Hepatocyte (in vitro differentiated cells): ENCODE measurements at regions not wholly inside any gene's neighbourhood (a gene's known extent, or its start where the extent isn't known, plus 50 kb on each side); places are given as distances from the start of the nearest gene placed in this dataset.

Experiments used
- DNase-seq: peaks from one replicate; pipeline ENCODE4 v3.0.0-alpha.2; 2016; ENCODE audit warnings: low spot score
- H2AFZ ChIP-seq: fragments of 200-600 bp; sonication (generic); 2 replicates; pipeline ENCODE4 v1.6.0; 2016; ENCODE audit warnings: antibody characterized with exemption, mild to moderate bottlenecking
- H3K27ac ChIP-seq: fragments of 200-600 bp; sonication (generic); 2 replicates; pipeline ENCODE4 v1.5.1; 2016; ENCODE audit warnings: mild to moderate bottlenecking
- H3K27me3 ChIP-seq: fragments of 200-600 bp; sonication (generic); 2 replicates; pipeline ENCODE4 v1.6.1; 2016
- H3K36me3 ChIP-seq: fragments of 200-600 bp; sonication (generic); replicated peaks from 2 replicates; pipeline ENCODE4 v1.5.1; 2016; ENCODE audit warnings: low read depth; ENCODE audit not compliant: insufficient read depth
- H3K4me1 ChIP-seq: fragments of 200-600 bp; sonication (generic); 2 replicates; pipeline ENCODE4 v1.5.1; 2016; ENCODE audit warnings: mild to moderate bottlenecking, moderate library complexity; ENCODE audit not compliant: insufficient read depth
- H3K4me2 ChIP-seq: fragments of 200-600 bp; sonication (generic); 2 replicates; pipeline ENCODE4 v1.6.0; 2016
- H3K4me3 ChIP-seq: fragments of 200-600 bp; sonication (generic); 2 replicates; pipeline ENCODE4 v1.5.1; 2016; ENCODE audit warnings: mild to moderate bottlenecking
- H3K79me2 ChIP-seq: fragments of 200-600 bp; sonication (generic); 2 replicates; pipeline ENCODE4 v1.6.0; 2017; ENCODE audit warnings: mild to moderate bottlenecking
- H3K9me2 ChIP-seq: fragments of 200-600 bp; sonication (generic); replicated peaks from 2 replicates; pipeline ENCODE4 v1.6.0; 2017; ENCODE audit warnings: mild to moderate bottlenecking; ENCODE audit not compliant: insufficient read depth
- H3K9me3 ChIP-seq: fragments of 200-600 bp; sonication (generic); 2 replicates; pipeline ENCODE4 v1.5.1; 2016; ENCODE audit warnings: low read depth, mild to moderate bottlenecking
- H4K20me1 ChIP-seq: fragments of 200-600 bp; sonication (generic); 2 replicates; pipeline ENCODE4 v1.6.0; 2016; ENCODE audit warnings: mild to moderate bottlenecking; ENCODE audit not compliant: insufficient read depth, poor library complexity, severe bottlenecking
- EZH2 ChIP-seq: fragments of 200-600 bp; sonication (generic); IDR thresholded peaks from 2 replicates; pipeline ENCODE4 v1.6.1; 2016; ENCODE audit warnings: antibody characterized with exemption, mild to moderate bottlenecking, borderline replicate concordance
- EZH2phosphoT487 ChIP-seq: fragments of 200-600 bp; sonication (generic); IDR thresholded peaks from one replicate; pipeline ENCODE4 v1.6.1; 2018; ENCODE audit warnings: antibody characterized with exemption, mild to moderate bottlenecking, low read depth, moderate library complexity; ENCODE audit not compliant: unreplicated experiment, severe bottlenecking
- WGBS: methylation state at CpG from one replicate; pipeline ENCODE4 v1.1.6; 2016; ENCODE audit warnings: low lambda C conversion rate; ENCODE audit errors: missing lambda C conversion rate; 5-methylcytosine and 5-hydroxymethylcytosine counted together
- TF ChIP-seq, protein P1 (sequence below): fragments of 200-600 bp; sonication (generic); IDR thresholded peaks from 2 replicates; pipeline ENCODE4 v1.5.1; 2016; ENCODE audit warnings: antibody characterized with exemption, mild to moderate bottlenecking; ENCODE audit not compliant: poor library complexity

GRCh38 chrX:4059893-4060292 is 346.4 kb upstream of the PRKX start:
- H3K27me3 ChIP-seq, result no peaks in the 10 kb centered on the region
- WGBS, result 78% methylated on average over 2 of the region's 2 CpGs

DNA sequence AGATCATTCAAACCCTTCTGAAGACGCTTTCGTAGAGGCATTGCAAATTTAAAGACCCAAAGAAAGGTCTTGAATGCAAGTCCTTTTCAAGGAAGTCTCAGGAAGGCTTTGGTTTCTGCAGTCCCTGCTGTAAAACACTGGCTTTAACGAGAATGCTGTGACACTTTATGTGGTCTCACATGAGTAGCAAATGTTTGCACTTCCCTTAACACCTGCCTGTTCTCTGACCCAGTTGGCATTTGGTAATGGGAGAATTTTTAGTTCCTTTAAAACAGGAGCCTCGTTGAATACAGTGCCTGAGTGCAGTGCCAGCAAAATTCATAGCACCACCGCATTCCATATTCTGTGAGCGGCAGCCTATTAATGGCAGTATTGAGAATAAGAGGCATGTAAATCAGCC is 330.5 kb upstream of the PRKX start:
- H3K4me1 ChIP-seq, result no peaks in the 10 kb centered on the region
- no peak overlapping the region for H3K4me2 ChIP-seq
- WGBS, result 72% methylated on average over 6 of the region's 6 CpGs
- no peaks in the 10 kb centered on the region for H3K79me2 ChIP-seq
- H3K4me3 ChIP-seq, result no peak overlapping the region
- H3K36me3 ChIP-seq, result no peaks in the 10 kb centered on the region
- H3K9me3 ChIP-seq, result no peaks in the 10 kb centered on the region
- no peak overlapping the region for H3K27ac ChIP-seq
- DNase-seq, result no peak
- no peaks in the 10 kb centered on the region for H3K9me2 ChIP-seq
- TF ChIP-seq EZH2phosphoT487 (no peak), EZH2 (no peak)
- TF ChIP-seq, protein P1, sequence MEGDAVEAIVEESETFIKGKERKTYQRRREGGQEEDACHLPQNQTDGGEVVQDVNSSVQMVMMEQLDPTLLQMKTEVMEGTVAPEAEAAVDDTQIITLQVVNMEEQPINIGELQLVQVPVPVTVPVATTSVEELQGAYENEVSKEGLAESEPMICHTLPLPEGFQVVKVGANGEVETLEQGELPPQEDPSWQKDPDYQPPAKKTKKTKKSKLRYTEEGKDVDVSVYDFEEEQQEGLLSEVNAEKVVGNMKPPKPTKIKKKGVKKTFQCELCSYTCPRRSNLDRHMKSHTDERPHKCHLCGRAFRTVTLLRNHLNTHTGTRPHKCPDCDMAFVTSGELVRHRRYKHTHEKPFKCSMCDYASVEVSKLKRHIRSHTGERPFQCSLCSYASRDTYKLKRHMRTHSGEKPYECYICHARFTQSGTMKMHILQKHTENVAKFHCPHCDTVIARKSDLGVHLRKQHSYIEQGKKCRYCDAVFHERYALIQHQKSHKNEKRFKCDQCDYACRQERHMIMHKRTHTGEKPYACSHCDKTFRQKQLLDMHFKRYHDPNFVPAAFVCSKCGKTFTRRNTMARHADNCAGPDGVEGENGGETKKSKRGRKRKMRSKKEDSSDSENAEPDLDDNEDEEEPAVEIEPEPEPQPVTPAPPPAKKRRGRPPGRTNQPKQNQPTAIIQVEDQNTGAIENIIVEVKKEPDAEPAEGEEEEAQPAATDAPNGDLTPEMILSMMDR, result no peak
- no peak overlapping the region for H2AFZ ChIP-seq
- no peaks in the 10 kb centered on the region for H4K20me1 ChIP-seq
- no peaks in the 10 kb centered on the region for H3K27me3 ChIP-seq

More at GRCh38 chrX:4059893-4060292, 346.4 kb upstream of the PRKX start:
- DNase-seq, result no peak
- no peak for TF ChIP-seq EZH2phosphoT487
- H3K9me2 ChIP-seq, result no peaks in the 10 kb centered on the region
- H3K27ac ChIP-seq, result no peak overlapping the region
- no peak overlapping the region for H3K4me2 ChIP-seq
- H3K4me1 ChIP-seq, result no peaks in the 10 kb centered on the region
- H3K9me3 ChIP-seq, result no peaks in the 10 kb centered on the region
- H3K79me2 ChIP-seq, result no peaks in the 10 kb centered on the region
- no peak overlapping the region for H2AFZ ChIP-seq
- H3K36me3 ChIP-seq, result no peaks in the 10 kb centered on the region
- H3K4me3 ChIP-seq, result no peak overlapping the region
- H4K20me1 ChIP-seq, result no peaks in the 10 kb centered on the region

DNA sequence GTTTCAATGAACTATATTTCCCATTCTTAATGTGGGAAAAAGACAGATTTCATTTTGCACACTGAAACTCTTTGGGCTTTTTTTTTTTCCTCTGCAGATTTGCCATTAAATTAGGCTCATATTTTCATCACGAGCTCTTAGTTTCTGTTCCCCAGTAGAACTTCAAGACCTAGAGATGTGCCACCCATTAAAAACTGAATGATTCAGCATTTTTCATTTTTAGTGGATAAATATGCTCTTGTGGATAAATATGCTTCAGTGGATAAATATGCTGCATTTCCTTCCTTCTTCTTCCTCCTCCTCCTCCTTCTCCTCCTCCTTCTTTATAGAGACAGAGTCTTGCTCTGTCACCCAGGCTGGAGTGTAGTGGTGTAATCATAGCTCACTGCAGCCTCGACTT is 322.4 kb upstream of the PRKX start:
- Histone ChIP-seq H2AFZ (no peak overlapping the region), H3K4me3 (no peak overlapping the region), H3K36me3 (no peaks in the 10 kb centered on the region), H3K27me3 (no peaks in the 10 kb centered on the region), H3K79me2 (no peaks in the 10 kb centered on the region), H3K9me3 (no peaks in the 10 kb centered on the region), H3K9me2 (no peaks in the 10 kb centered on the region), H4K20me1 (no peaks in the 10 kb centered on the region), H3K4me2 (no peak overlapping the region), H3K4me1 (no peaks in the 10 kb centered on the region), H3K27ac (no peak overlapping the region)
- DNase-seq, result no peak
- 73% methylated on average over 2 of the region's 2 CpGs for WGBS
- TF ChIP-seq, protein P1, result no peak
- TF ChIP-seq EZH2, result no peak
- no peak for TF ChIP-seq EZH2phosphoT487

- 91% methylated on average over 7 of the region's 7 CpGs for whole genome bisulfite sequencing
- Histone ChIP-seq H3K9me3 (no peaks in the 10 kb centered on the region), H3K27ac (no peak overlapping the region)
Measured at GRCh38 chrX:4028151-4028550, 314.7 kb upstream of the PRKX start.

More at GRCh38 chrX:4028151-4028550, 314.7 kb upstream of the PRKX start:
- no peak overlapping the region for H3K4me2 ChIP-seq
- no peak overlapping the region for H3K4me3 ChIP-seq
- no peaks in the 10 kb centered on the region for H4K20me1 ChIP-seq
- H3K36me3 ChIP-seq, result no peaks in the 10 kb centered on the region
- TF ChIP-seq, protein P1, result no peak
- TF ChIP-seq EZH2, result no peak
- no peaks in the 10 kb centered on the region for H3K79me2 ChIP-seq
- H3K27me3 ChIP-seq, result no peaks in the 10 kb centered on the region
- H3K4me1 ChIP-seq, result no peaks in the 10 kb centered on the region
- H3K9me2 ChIP-seq, result no peaks in the 10 kb centered on the region
- no peak for DNase-seq
- H2AFZ ChIP-seq, result no peak overlapping the region
